Neutrophil (primary cell): ENCODE measurements at regions not wholly inside any gene's neighbourhood (a gene's known extent, or its start where the extent isn't known, plus 50 kb on each side); places are given as distances from the start of the nearest gene placed in this dataset.

ENCODE experiments used
- H3K27ac ChIP-seq: fragments of 200-600 bp; sonication (generic); 2 replicates; pipeline ENCODE4 v1.5.1; 2016; ENCODE audit warnings: mild to moderate bottlenecking, moderate library complexity
- H3K27me3 ChIP-seq: fragments of 200-600 bp; sonication (generic); 2 replicates; pipeline ENCODE4 v1.6.0; 2016; ENCODE audit warnings: mild to moderate bottlenecking
- H3K36me3 ChIP-seq: fragments of 200-600 bp; sonication (generic); 2 replicates; pipeline ENCODE4 v1.5.1; 2017
- H3K4me1 ChIP-seq, 2 experiments: fragments of 200-600 bp in 1 of 2; sonication (generic) in 1 of 2; 1 replicate in 1 of 2; 2 replicates in 1 of 2; pipeline versions ENCODE4 v1.5.1 to v1.6.1; 2013 to 2016; ENCODE audit warnings: low read depth in 1 of 2, low read length in 1 of 2, mild to moderate bottlenecking in 1 of 2, moderate library complexity in 1 of 2; ENCODE audit not compliant: control insufficient read depth in 1 of 2, insufficient read depth in 1 of 2
- H3K4me3 ChIP-seq, 2 experiments: fragments of 200-600 bp in 1 of 2; sonication (generic) in 1 of 2; 1 replicate in 1 of 2; 2 replicates in 1 of 2; pipeline ENCODE4 v1.5.1; 2013 to 2016; ENCODE audit warnings: low read depth in 1 of 2, low read length in 1 of 2, mild to moderate bottlenecking in 1 of 2, moderate library complexity in 1 of 2
- H3K9me3 ChIP-seq: fragments of 200-600 bp; sonication (generic); 2 replicates; pipeline ENCODE4 v1.5.1; 2016
- TF ChIP-seq, protein P1 (sequence below): fragments of 200-600 bp; sonication (generic); IDR thresholded peaks from 2 replicates; pipeline ENCODE4 v1.5.1; 2016; ENCODE audit warnings: antibody characterized with exemption

DNA sequence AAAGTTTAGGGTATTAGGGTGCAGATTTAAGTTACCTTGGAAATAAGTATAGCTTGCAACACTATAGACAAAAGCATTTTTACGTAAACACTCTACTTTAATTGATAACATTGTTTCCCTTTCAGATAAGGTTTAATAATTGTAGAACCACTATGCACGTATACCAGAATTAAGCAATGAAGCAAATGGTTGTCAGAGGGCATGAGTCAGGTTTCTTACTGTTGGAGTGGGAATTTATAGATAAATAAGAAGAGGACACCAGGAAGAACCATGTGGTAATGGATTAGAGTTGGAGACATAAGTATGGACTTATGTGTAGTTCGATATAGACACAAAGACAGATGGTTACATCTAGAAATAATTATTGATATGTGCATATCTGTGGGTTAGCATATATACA, 355.6 kb downstream of the ETV1 start:
- H3K4me1 ChIP-seq = no peaks in the 10 kb centered on the region

DNA sequence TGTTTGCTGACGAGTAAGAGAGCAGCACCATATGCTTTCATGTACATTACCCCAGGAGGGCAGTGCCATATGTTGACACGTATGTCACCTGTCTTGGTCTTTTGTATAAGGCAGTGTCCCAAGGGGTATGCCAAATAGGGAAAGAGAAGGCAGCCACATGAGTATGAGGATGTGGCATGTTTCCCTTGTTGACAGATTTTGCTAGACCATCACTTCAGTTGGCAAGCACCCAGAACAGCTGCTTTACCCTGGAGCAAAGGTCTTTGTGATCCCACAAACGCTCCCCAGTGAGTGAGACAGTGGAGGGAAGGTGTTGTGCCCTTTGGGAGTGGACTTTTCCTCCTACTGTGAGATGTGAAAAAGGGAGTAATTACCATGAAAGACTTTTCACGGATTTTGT, 350.1 kb downstream of the ETV1 start:
- H3K9me3 ChIP-seq = no peaks in the 10 kb centered on the region
- no peak overlapping the region for H3K27ac ChIP-seq
- TF ChIP-seq, protein P1, sequence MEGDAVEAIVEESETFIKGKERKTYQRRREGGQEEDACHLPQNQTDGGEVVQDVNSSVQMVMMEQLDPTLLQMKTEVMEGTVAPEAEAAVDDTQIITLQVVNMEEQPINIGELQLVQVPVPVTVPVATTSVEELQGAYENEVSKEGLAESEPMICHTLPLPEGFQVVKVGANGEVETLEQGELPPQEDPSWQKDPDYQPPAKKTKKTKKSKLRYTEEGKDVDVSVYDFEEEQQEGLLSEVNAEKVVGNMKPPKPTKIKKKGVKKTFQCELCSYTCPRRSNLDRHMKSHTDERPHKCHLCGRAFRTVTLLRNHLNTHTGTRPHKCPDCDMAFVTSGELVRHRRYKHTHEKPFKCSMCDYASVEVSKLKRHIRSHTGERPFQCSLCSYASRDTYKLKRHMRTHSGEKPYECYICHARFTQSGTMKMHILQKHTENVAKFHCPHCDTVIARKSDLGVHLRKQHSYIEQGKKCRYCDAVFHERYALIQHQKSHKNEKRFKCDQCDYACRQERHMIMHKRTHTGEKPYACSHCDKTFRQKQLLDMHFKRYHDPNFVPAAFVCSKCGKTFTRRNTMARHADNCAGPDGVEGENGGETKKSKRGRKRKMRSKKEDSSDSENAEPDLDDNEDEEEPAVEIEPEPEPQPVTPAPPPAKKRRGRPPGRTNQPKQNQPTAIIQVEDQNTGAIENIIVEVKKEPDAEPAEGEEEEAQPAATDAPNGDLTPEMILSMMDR = no peak

More for the DNA sequence above, 355.6 kb downstream of the ETV1 start:
- Histone ChIP-seq H3K4me3 (no peak overlapping the region), H3K27ac (no peak overlapping the region), H3K9me3 (no peaks in the 10 kb centered on the region), H3K36me3 (no peaks in the 10 kb centered on the region), H3K27me3 (no peaks in the 10 kb centered on the region)
- TF ChIP-seq, protein P1 = no peak

DNA sequence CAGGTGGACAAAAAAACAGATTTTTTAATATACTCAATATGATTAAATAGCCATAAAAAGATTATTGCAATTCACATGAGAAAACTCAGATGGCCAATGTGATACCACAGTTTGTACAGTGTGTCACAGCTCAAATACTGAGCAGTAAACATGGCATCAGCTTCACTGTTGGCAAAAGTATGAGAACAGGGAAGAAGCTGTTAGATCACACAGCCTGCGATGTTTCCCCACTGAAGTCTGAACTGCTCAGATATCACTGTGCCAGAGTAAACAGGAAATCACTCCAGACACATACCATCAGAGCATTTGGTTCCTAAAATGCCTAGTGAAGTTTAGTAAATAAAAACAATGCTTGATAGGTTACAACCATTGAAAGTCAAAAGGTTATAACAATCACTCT, 347.8 kb downstream of the ETV1 start:
- no peaks in the 10 kb centered on the region for H3K27me3 ChIP-seq
- no peak overlapping the region for H3K4me3 ChIP-seq
- no peaks in the 10 kb centered on the region for H3K9me3 ChIP-seq
- TF ChIP-seq, protein P1 = no peak
- H3K36me3 ChIP-seq = no peaks in the 10 kb centered on the region
- no peaks in the 10 kb centered on the region for H3K4me1 ChIP-seq
- H3K27ac ChIP-seq = no peak overlapping the region

More for the DNA sequence above, 350.1 kb downstream of the ETV1 start:
- H3K4me3 ChIP-seq = no peak overlapping the region
- H3K27me3 ChIP-seq = no peaks in the 10 kb centered on the region
- no peaks in the 10 kb centered on the region for H3K36me3 ChIP-seq
- no peaks in the 10 kb centered on the region for H3K4me1 ChIP-seq

DNA sequence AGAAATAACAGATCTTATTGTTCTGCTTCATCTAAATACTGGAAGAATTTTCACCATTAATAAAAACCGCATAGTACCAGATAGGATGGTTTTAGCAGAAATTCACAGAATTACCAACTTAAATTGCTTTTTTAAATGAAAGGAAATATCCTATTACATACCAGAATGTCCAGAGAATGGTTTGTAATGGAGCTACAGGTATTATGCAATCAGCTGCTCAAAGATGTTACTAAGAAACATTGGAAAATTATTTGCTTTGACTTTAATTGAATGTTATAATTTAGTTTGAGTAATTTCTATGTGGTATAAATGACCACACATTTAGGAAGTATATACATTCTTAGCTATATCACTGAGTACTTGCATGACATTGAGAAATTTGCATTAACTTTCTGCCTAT, 338.3 kb downstream of the ETV1 start:
- Histone ChIP-seq H3K27me3 (no peaks in the 10 kb centered on the region), H3K4me1 (no peaks in the 10 kb centered on the region), H3K9me3 (no peaks in the 10 kb centered on the region), H3K27ac (no peak overlapping the region), H3K4me3 (no peak overlapping the region), H3K36me3 (no peaks in the 10 kb centered on the region)
- TF ChIP-seq, protein P1 = no peak

DNA sequence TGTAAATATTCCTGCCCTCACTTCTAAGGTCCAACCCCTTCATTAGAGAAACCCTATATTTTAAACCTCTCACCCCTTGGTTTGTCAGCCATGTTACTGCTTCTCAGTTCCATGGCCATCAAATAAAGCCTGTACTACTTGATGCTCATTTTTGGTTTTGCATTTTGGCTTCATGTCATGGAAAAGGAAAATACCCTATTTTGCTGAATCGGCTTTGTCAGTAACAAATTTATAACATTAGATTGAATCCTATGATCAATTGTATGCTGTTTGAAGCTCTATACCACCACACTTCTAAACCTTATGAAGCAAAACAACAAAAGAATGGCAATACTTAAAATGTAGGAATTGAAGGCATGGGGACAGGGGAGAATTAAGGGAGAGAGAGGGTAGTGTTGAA, 333.1 kb downstream of the ETV1 start:
- Histone ChIP-seq H3K27ac (no peak overlapping the region), H3K4me1 (no peaks in the 10 kb centered on the region), H3K9me3 (no peaks in the 10 kb centered on the region), H3K36me3 (no peaks in the 10 kb centered on the region), H3K27me3 (no peaks in the 10 kb centered on the region), H3K4me3 (no peak overlapping the region)
- TF ChIP-seq, protein P1 = no peak

DNA sequence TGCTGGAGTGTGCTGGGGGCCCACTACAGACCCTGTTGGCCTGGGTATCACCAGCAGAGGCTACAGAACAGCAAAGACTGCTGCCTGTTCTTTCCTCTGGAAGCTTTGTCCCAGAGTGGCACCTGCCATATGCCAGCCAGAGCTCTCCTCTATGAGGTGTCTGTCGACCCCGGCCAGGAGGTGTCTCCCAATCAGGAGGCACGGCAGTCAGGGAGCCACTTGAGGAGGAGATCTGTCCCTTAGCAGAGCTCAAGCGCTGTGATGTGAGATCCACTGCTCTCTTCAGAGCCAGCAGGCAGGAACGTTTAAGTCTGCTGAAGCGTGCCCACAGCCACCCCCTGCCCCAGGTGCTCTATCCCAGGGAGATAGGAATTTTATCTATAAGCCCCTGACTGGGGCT, 316.2 kb downstream of the ETV1 start:
- TF ChIP-seq, protein P1 = no peak

More for the DNA sequence above, 316.2 kb downstream of the ETV1 start:
- Histone ChIP-seq H3K27ac (no peak overlapping the region), H3K4me3 (no peak overlapping the region), H3K27me3 (no peaks in the 10 kb centered on the region), H3K36me3 (no peaks in the 10 kb centered on the region), H3K4me1 (no peaks in the 10 kb centered on the region), H3K9me3 (no peaks in the 10 kb centered on the region)
